SH-SY5Y (cell line): ENCODE measurements at regions not wholly inside any gene's neighbourhood (a gene's known extent, or its start where the extent isn't known, plus 50 kb on each side); places are given as distances from the start of the nearest gene placed in this dataset.

Experiments
- GATA2 ChIP-seq: IDR thresholded peaks from 2 replicates; pipeline ENCODE4 v1.6.1; 2011; ENCODE audit warnings: mild to moderate bottlenecking, low read depth, low read length
- GATA3 ChIP-seq: IDR thresholded peaks from 2 replicates; pipeline ENCODE4 v1.6.1; 2011; ENCODE audit warnings: low read depth, mild to moderate bottlenecking, low read length, moderate library complexity

GRCh38 chr6:163840880-163841279 lies 426.4 kb downstream of the QKI start:
- TF ChIP-seq GATA3 (no peak), GATA2 (no peak)

DNA sequence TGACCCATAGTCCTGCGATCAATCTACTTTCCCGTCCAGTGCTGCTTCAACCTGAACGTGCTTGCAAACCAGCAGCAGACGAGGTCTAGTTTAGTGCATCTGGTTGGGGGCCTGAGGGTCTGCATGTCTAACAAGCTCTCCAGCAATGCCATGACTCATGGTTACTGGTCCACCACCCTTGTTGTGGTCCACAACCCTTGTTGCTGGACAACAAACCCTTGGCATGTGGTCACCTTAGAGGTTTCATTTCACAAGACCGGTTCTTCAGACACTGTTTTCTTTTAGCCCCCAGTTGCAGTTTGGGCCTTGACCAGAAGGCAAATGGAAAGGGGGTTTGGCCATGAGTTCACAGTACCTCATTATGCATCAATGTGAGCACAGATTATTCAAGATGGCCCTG lies 424.8 kb downstream of the QKI start:
- TF ChIP-seq GATA2 (no peak), GATA3 (no peak)

DNA sequence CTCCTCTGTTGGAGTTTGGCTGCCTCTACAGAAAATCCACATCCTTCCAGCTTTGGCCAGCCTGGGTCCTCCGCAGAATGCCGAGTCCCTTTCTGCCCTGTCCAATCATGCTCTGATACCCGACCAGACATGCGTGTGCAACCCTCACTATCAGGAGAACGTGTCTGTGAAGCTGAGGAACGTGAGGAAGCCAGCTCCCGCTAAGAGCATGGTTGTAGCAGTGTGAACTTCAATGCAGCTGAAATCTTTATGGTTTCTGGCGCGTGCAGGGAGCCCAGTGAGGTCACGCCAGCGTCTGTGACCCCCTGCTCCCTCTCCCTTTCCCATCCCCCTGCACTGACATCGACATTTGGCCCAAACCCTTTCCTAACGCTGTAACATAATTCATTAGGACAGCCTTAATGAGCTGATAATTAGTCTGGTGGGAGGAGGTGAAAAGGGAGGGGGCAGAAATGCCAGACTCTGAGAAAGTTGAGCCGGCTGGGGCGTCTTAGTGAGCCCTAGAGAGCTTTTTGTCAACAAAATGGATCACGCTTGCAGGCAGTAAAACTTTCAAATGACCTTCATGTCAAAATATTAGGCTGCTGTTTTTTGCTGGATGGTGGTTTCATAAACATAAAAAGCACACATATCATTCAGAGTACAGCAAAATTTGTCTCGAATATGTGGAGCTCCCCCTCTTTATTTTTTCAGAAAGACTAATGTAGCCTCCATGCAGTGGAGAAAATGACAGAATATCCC lies 423.3 kb downstream of the QKI start:
- no peak for TF ChIP-seq GATA3

- TF ChIP-seq GATA2 (no peak), GATA3 (no peak)
Measured at GRCh38 chr6:163836876-163837690, 422.6 kb downstream of the QKI start.

DNA sequence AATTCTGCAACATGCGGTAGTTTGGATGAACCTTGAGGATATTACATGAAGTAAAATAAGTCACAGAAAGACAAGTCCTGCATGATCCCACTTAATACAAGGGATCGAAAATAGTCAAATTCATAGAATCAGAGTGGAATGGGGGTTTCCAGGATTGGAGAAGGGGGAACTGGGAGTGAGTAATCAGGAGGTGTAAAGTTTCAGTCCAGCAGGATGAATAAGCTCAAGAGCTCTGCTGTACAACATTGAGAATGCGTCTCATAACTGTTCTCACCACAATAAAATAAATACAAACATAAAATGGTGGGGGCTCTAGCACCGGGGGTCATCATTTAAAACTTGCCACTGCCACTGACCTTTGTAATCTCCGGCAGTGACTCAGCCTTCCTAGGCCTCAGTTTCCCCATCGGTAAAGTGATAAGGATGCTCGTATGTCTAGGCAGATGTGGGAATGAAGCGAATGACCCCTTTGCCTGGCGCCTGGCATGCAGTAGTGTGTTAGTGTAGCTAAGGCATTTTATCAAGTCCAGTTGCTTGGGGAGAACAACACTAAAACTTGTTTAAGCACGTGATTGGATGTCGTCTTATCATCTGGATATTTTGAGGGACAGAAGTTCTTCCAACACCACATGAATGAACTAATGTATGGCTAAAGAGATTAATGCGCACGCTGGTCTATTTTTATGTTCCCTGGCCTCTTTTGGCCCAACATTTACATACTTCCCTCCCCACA lies 421.1 kb downstream of the QKI start:
- TF ChIP-seq GATA3 (no peak), GATA2 (no peak)

GRCh38 chr6:163834226-163834970 lies 419.9 kb downstream of the QKI start:
- TF ChIP-seq GATA3 (no peak), GATA2 (no peak)

- TF ChIP-seq GATA2, result no peak
- no peak for TF ChIP-seq GATA3
Measured at GRCh38 chr6:163831736-163832135, 417.2 kb downstream of the QKI start.

- no peak for TF ChIP-seq GATA3
- TF ChIP-seq GATA2, result no peak
Measured at GRCh38 chr6:163830641-163831040, 416.1 kb downstream of the QKI start.

DNA sequence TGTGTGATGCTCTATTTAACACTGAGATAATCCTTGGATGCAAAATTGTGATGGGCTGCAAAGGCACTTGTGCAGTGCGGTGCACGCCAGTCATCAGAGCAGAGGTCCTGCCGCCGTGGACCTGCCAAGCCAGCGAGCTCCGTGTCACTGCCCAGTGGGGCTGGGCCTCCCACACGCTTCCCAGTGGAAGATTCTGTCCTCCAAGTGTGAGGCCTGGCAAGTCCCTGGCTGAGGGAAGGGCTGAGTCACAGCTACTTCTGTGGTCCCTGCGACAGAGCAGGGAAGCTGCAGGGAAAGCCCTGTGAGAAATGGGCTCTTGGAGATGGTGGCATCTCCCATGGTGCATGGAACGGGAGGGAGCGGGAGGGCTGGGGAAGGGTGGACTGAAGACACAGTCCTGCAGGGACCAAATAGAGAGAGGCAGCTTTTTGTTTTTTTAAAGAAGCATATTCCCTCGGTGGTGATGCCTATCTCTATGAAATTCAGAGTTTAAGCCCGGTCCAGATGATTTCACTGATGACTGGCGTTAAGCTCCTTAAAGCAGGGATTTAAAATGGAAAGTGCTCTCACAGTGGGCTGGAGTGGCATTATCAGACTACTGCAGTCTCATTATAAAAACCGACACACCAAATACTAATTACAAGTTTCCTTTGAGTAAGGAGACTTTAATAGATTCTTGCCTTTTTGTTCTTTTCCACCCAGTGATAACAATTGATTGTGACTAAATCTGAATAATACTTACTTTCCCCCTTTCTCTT lies 413.7 kb downstream of the QKI start:
- TF ChIP-seq GATA3 (no peak), GATA2 (no peak)

GRCh38 chr6:163827143-163827542 lies 412.6 kb downstream of the QKI start:
- TF ChIP-seq GATA3, result no peak

- TF ChIP-seq GATA3, result no peak
- TF ChIP-seq GATA2, result no peak
Measured at GRCh38 chr6:163826629-163827028, 412.1 kb downstream of the QKI start.

- TF ChIP-seq GATA2, result no peak
- no peak for TF ChIP-seq GATA3
Measured at GRCh38 chr6:163825033-163825432, 410.5 kb downstream of the QKI start.

GRCh38 chr6:163823577-163823976 lies 409.1 kb downstream of the QKI start:
- TF ChIP-seq GATA3 (no peak), GATA2 (no peak)
